ENCODE measurements at regions not wholly inside any gene's neighbourhood (a gene's known extent, or its start where the extent isn't known, plus 50 kb on each side); places are given as distances from the start of the nearest gene placed in this dataset.

DNA sequence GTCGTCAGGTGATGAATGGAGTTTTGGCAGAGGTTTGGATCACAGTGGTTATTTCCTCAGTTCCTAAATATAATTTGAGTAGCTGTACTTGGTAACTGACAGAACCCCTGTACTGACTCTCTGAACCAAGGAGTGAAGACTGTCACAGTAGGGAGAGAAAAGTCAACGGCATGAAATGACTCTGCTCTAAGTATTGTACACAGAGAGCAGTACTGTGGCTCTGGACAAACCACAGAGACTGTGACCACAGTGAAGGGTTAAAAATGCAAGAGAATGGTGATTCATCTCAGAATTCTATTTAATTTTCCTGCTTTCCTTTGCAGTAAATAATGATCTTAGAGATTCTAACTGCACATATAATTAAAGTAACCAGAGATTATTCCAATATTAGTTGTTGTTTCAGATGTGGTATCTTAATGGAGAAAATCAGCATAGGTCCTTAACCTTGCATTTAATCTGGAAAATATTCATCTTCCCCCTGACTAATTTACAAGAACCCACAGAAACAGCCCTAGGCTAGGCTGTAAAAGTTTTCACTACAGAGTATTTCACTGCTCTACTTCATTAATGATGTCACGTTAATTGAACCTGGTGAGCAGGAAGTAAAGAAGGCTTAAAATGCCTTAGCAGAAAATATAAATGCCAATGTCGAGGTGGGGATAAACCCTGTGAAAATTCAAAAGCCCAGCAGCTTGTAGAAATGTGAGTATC is 221.9 kb downstream of the LIG4 start (continued):
- no peak for TF ChIP-seq RNF219 (CRISPR knock-in tag; IDR thresholded peaks at IDR 0.05)
- TF ChIP-seq, protein P1, sequence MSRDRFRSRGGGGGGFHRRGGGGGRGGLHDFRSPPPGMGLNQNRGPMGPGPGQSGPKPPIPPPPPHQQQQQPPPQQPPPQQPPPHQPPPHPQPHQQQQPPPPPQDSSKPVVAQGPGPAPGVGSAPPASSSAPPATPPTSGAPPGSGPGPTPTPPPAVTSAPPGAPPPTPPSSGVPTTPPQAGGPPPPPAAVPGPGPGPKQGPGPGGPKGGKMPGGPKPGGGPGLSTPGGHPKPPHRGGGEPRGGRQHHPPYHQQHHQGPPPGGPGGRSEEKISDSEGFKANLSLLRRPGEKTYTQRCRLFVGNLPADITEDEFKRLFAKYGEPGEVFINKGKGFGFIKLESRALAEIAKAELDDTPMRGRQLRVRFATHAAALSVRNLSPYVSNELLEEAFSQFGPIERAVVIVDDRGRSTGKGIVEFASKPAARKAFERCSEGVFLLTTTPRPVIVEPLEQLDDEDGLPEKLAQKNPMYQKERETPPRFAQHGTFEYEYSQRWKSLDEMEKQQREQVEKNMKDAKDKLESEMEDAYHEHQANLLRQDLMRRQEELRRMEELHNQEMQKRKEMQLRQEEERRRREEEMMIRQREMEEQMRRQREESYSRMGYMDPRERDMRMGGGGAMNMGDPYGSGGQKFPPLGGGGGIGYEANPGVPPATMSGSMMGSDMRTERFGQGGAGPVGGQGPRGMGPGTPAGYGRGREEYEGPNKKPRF (IDR thresholded peaks at IDR 0.05; ENCODE audit: low read depth, low read length), result no peak
- TF ChIP-seq GABPA (tag; conservative IDR thresholded peaks at IDR 0.05; ENCODE audit: low read depth), result no peak
- no peak for TF ChIP-seq ZFP91 (CRISPR knock-in tag; IDR thresholded peaks at IDR 0.05)
- TF ChIP-seq NCOR1 (IDR thresholded peaks at IDR 0.05), result no peak
- TF ChIP-seq ZNF143 (CRISPR knock-in tag; IDR thresholded peaks at IDR 0.05), result no peak
- TF ChIP-seq PTTG1 (tag; IDR thresholded peaks at IDR 0.05; ENCODE audit: low read depth), result no peak
- no peak for TF ChIP-seq CEBPG (CRISPR knock-in tag; IDR thresholded peaks at IDR 0.05)
- no peak for TF ChIP-seq CEBPG (tag; conservative IDR thresholded peaks at IDR 0.05 in 1 of 2, IDR thresholded peaks at IDR 0.05 in 1 of 2)
- no peak for TF ChIP-seq MECOM (CRISPR knock-in tag; IDR thresholded peaks at IDR 0.05)
- no peak for TF ChIP-seq RCOR1 (IDR thresholded peaks at IDR 0.05; ENCODE audit: borderline replicate concordance in 1 of 2, low read depth in 2 of 2, low read length in 2 of 2)

Data from K562 (cell line).